B cell (primary cell): ENCODE measurements at regions not wholly inside any gene's neighbourhood (a gene's known extent, or its start where the extent isn't known, plus 50 kb on each side); places are given as distances from the start of the nearest gene placed in this dataset.

Experiments
- ATAC-seq: fragments of 200-7000 bp; cut with Tn5 transposase; one replicate; pipeline ENCODE4 v1.10.0; 2021; ENCODE audit warnings: low read depth, mild to moderate bottlenecking, moderate number of reproducible peaks, moderate library complexity
- CTCF ChIA-PET: fragments of 350-600 bp; sonication (Branson Sonifier 250); formaldehyde crosslinking; loops from one replicate; lab custom pipeline; 2021; ENCODE audit warnings: antibody characterized with exemption, inconsistent platforms; lab: Charles Lee
- POLR2A ChIA-PET: fragments of 350-600 bp; sonication (Branson Sonifier 250); formaldehyde crosslinking; loops from one replicate; lab custom pipeline; 2021; ENCODE audit warnings: antibody characterized with exemption; lab: Charles Lee
- DNase-seq: peaks from one replicate; pipeline ENCODE4 v3.0.0; 2013
- H2AFZ ChIP-seq: 2 replicates; pipeline ENCODE4 v1.6.1; 2012; ENCODE audit warnings: mild to moderate bottlenecking, low read depth, low read length; ENCODE audit not compliant: insufficient read depth, poor library complexity, severe bottlenecking
- H3K27ac ChIP-seq, 2 donors: 1 replicate in 1 of 2; 2 replicates in 1 of 2; pipeline ENCODE4 v1.5.1; 2012 to 2013; ENCODE audit warnings: low read length in 2 of 2, mild to moderate bottlenecking in 2 of 2, moderate library complexity in 1 of 2
- H3K27me3 ChIP-seq, 4 experiments: fragments of 200-600 bp in 1 of 4; sonication (generic) in 1 of 4; replicated peaks in 1 of 4; 1 replicate in 2 of 4; 2 replicates in 2 of 4; pipeline versions ENCODE4 v1.6.1 to v1.7.0; 2013 to 2016; ENCODE audit warnings: low read length in 3 of 4, mild to moderate bottlenecking in 2 of 4, mixed read lengths in 1 of 4, moderate library complexity in 1 of 4; ENCODE audit not compliant: insufficient read depth in 4 of 4, control insufficient read depth in 3 of 4; ENCODE audit errors: control extremely low read depth in 1 of 4
- H3K36me3 ChIP-seq, 2 experiments: replicated peaks in 1 of 2; 1 replicate in 1 of 2; 2 replicates in 1 of 2; pipeline versions ENCODE4 v1.6.1 to v1.7.1; 2013; ENCODE audit warnings: low read length in 1 of 2; ENCODE audit not compliant: insufficient read depth in 2 of 2, control insufficient read depth in 1 of 2; ENCODE audit errors: control extremely low read depth in 1 of 2, extremely low read depth in 1 of 2
- H3K4me1 ChIP-seq, 2 donors: fragments of 200-600 bp in 1 of 2; sonication (generic) in 1 of 2; 1 replicate in 1 of 2; 2 replicates in 1 of 2; pipeline versions ENCODE4 v1.5.1 to v1.6.1; 2013 to 2017; ENCODE audit warnings: low read length in 2 of 2; ENCODE audit not compliant: control insufficient read depth in 2 of 2, insufficient read depth in 2 of 2
- H3K4me2 ChIP-seq: replicated peaks from 2 replicates; pipeline ENCODE3; 2012; ENCODE audit warnings: mild to moderate bottlenecking, low read depth, low read length; ENCODE audit not compliant: poor library complexity, severe bottlenecking
- H3K4me3 ChIP-seq, 5 experiments: fragments of 200-600 bp in 1 of 5; sonication (generic) in 1 of 5; 1 replicate in 3 of 5; 2 replicates in 2 of 5; pipeline versions ENCODE4 v1.5.1 to v1.7.0; 2011 to 2016; ENCODE audit warnings: low read length in 4 of 5, mild to moderate bottlenecking in 4 of 5, low read depth in 2 of 5, control low read depth in 1 of 5, moderate library complexity in 1 of 5; ENCODE audit not compliant: insufficient read depth in 1 of 5; ENCODE audit errors: control extremely low read depth in 1 of 5, extremely low read depth in 1 of 5
- H3K79me2 ChIP-seq: fragments of 200-600 bp; sonication (generic); one replicate; pipeline ENCODE4 v1.6.0; 2016; ENCODE audit warnings: low read length; ENCODE audit not compliant: control insufficient read depth, insufficient read depth
- H3K9ac ChIP-seq: fragments of 200-600 bp; sonication (generic); 2 replicates; pipeline ENCODE4 v1.6.1; 2017; ENCODE audit warnings: mild to moderate bottlenecking, low read length, moderate library complexity
- H3K9me3 ChIP-seq, 3 donors: one replicate each; pipeline versions ENCODE4 v1.6.1 to v1.7.1; 2013; ENCODE audit warnings: low read length in 2 of 3; ENCODE audit not compliant: control insufficient read depth in 2 of 3, insufficient read depth in 1 of 3; ENCODE audit errors: control extremely low read depth in 1 of 3
- H4K20me1 ChIP-seq: 2 replicates; pipeline ENCODE4 v1.6.0; 2012; ENCODE audit warnings: mild to moderate bottlenecking, low read length; ENCODE audit not compliant: insufficient read depth, control insufficient read depth, poor library complexity, severe bottlenecking
- H3K27ac Mint-ChIP-seq: one replicate; pipeline ENCODE4 v1.8.0; 2021; ENCODE audit warnings: mixed read lengths
- H3K27me3 Mint-ChIP-seq: one replicate; pipeline ENCODE4 v1.8.0; 2021; ENCODE audit warnings: mixed read lengths
- H3K4me1 Mint-ChIP-seq: one replicate; pipeline ENCODE4 v1.8.0; 2021; ENCODE audit warnings: mixed read lengths
- H3K4me3 Mint-ChIP-seq: one replicate; pipeline ENCODE4 v1.8.0; 2021; ENCODE audit warnings: mixed read lengths
- H3K9me3 Mint-ChIP-seq: one replicate; pipeline ENCODE4 v1.8.0; 2022; ENCODE audit warnings: mixed read lengths; ENCODE audit not compliant: insufficient read depth
- EZH2 ChIP-seq: IDR thresholded peaks from 2 replicates; pipeline ENCODE4 v1.6.1; 2012; ENCODE audit warnings: borderline replicate concordance, low read depth, mild to moderate bottlenecking, moderate library complexity, low read length; ENCODE audit not compliant: insufficient read depth, poor library complexity, severe bottlenecking
- WGBS: methylation state at CpG from one replicate; pipeline ENCODE4 v1.1.5; 2013; ENCODE audit warnings: missing lambda C conversion rate; ENCODE audit not compliant: insufficient coverage; 5-methylcytosine and 5-hydroxymethylcytosine counted together
- intact Hi-C: fragments of 100-400 bp; cut with micrococcal nuclease; formaldehyde crosslinking; loops from one replicate; pipeline ENCODE4 v1.10.0; 2022
- TF ChIP-seq, protein P1 (sequence below): fragments of 200-600 bp; IDR thresholded peaks from one replicate; pipeline ENCODE4 v1.8.0; 2022; ENCODE audit warnings: antibody characterized with exemption, mild to moderate bottlenecking

DNA sequence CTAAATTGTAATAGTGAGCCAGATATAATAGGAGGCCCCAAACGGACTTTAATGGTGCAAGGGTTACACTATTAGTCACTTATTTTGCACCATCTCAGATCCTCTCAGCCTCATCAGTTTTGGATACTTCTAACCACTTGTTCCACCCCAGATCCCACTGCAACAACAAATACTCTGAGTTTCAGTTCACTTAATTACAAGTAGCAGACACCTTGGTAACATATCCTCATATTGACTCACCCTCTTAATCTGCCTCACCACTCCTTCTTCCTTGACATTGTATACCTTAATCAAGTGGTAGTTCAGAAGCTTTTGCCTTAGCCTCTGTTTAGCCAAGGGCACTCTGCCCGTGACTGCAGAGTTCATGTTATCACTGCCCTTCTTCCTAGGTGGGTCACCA lies 256.1 kb upstream of the UBASH3B start:
- Mint-ChIP-seq H3K27me3 (no peaks in the 10 kb centered on the region), H3K9me3 (no peaks in the 10 kb centered on the region), H3K27ac (no peak overlapping the region), H3K4me3 (no peak overlapping the region), H3K4me1 (no peaks in the 10 kb centered on the region)
- TF ChIP-seq, protein P1, sequence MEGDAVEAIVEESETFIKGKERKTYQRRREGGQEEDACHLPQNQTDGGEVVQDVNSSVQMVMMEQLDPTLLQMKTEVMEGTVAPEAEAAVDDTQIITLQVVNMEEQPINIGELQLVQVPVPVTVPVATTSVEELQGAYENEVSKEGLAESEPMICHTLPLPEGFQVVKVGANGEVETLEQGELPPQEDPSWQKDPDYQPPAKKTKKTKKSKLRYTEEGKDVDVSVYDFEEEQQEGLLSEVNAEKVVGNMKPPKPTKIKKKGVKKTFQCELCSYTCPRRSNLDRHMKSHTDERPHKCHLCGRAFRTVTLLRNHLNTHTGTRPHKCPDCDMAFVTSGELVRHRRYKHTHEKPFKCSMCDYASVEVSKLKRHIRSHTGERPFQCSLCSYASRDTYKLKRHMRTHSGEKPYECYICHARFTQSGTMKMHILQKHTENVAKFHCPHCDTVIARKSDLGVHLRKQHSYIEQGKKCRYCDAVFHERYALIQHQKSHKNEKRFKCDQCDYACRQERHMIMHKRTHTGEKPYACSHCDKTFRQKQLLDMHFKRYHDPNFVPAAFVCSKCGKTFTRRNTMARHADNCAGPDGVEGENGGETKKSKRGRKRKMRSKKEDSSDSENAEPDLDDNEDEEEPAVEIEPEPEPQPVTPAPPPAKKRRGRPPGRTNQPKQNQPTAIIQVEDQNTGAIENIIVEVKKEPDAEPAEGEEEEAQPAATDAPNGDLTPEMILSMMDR = no peak
- TF ChIP-seq EZH2 = no peak
- no peak for DNase-seq
- Histone ChIP-seq H4K20me1 (no peaks in the 10 kb centered on the region), H3K4me2 (no peak overlapping the region), H3K27me3 (no peaks in the 10 kb centered on the region), H2AFZ (no peak overlapping the region), H3K27ac (no peak overlapping the region), H3K79me2 (no peaks in the 10 kb centered on the region), H3K4me3 (no peak overlapping the region), H3K36me3 (no peaks in the 10 kb centered on the region), H3K9ac (no peak overlapping the region), H3K9me3 (peaks cover 0 to 3% (median 0%) of the 10 kb centered on the region in 3 donors), H3K4me1 (no peaks in the 10 kb centered on the region)
- intact Hi-C loops = no loop called here
- no CpG with 5 or more reads among the region's 2 CpGs for WGBS
- no peak for ATAC-seq
- POLR2A ChIA-PET = no interaction called here
- CTCF ChIA-PET = no interaction called here

- Histone ChIP-seq H3K27ac (no peak overlapping the region), H3K79me2 (no peaks in the 10 kb centered on the region), H4K20me1 (no peaks in the 10 kb centered on the region), H3K27me3 (no peaks in the 10 kb centered on the region), H2AFZ (no peak overlapping the region), H3K4me2 (no peak overlapping the region), H3K4me3 (no peak overlapping the region), H3K9me3 (peaks cover 0 to 1% (median 0%) of the 10 kb centered on the region in 3 donors), H3K36me3 (no peaks in the 10 kb centered on the region), H3K4me1 (no peaks in the 10 kb centered on the region), H3K9ac (no peak overlapping the region)
- Mint-ChIP-seq H3K27me3 (no peaks in the 10 kb centered on the region), H3K4me1 (no peaks in the 10 kb centered on the region), H3K4me3 (no peak overlapping the region), H3K27ac (no peak overlapping the region), H3K9me3 (no peaks in the 10 kb centered on the region)
- TF ChIP-seq, protein P1 = no peak
- DNase-seq (no peak), ATAC-seq (no peak)
- POLR2A ChIA-PET = no interaction called here
- intact Hi-C loops = no loop called here
- CTCF ChIA-PET = no interaction called here
- WGBS = 77% methylated on average over 2 of the region's 2 CpGs
Observed at GRCh38 chr11:122398851-122399250, 256.7 kb upstream of the UBASH3B start.
